T-helper 2 cell treated with Interferon-gamma antibody and Interleukin-4, amounts not matched to agents 5 μg/mL and 100 μg/mL, for 36 hours (primary cell): ENCODE measurements at regions not wholly inside any gene's neighbourhood (a gene's known extent, or its start where the extent isn't known, plus 50 kb on each side); places are given as distances from the start of the nearest gene placed in this dataset.

ENCODE experiments used
- DNase-seq: peaks from one replicate; pipeline ENCODE4 v3.0.0; 2021; ENCODE audit warnings: low spot score
- H3K27ac Mint-ChIP-seq: one replicate; pipeline ENCODE4 v1.8.0; 2021; ENCODE audit warnings: mild to moderate bottlenecking, mixed read lengths
- H3K27me3 Mint-ChIP-seq: one replicate; pipeline ENCODE4 v1.8.0; 2021; ENCODE audit warnings: low read depth, mixed read lengths
- H3K36me3 Mint-ChIP-seq: one replicate; pipeline ENCODE4 v1.8.0; 2021; ENCODE audit warnings: low read depth, mixed read lengths
- H3K4me1 Mint-ChIP-seq: one replicate; pipeline ENCODE4 v1.8.0; 2021; ENCODE audit warnings: low read depth, mixed read lengths
- H3K4me3 Mint-ChIP-seq: one replicate; pipeline ENCODE4 v1.8.0; 2022; ENCODE audit warnings: mild to moderate bottlenecking, moderate library complexity, mixed read lengths
- H3K9me3 Mint-ChIP-seq: one replicate; pipeline ENCODE4 v1.8.0; 2021; ENCODE audit warnings: mixed read lengths

GRCh38 chr10:43866712-43867111 lies 218.0 kb upstream of the ZNF32 start:
- Mint-ChIP-seq H3K36me3 (no peaks in the 10 kb centered on the region), H3K27ac (no peak overlapping the region), H3K9me3 (no peaks in the 10 kb centered on the region), H3K4me1 (no peaks in the 10 kb centered on the region), H3K27me3 (no peaks in the 10 kb centered on the region), H3K4me3 (no peak overlapping the region)
- DNase-seq = no peak

GRCh38 chr10:43865265-43866135 lies 216.8 kb upstream of the ZNF32 start:
- Mint-ChIP-seq H3K4me1 (no peaks in the 10 kb centered on the region), H3K27ac (no peak overlapping the region), H3K27me3 (no peaks in the 10 kb centered on the region), H3K4me3 (no peak overlapping the region), H3K36me3 (no peaks in the 10 kb centered on the region), H3K9me3 (no peaks in the 10 kb centered on the region)
- DNase-seq = no peak

GRCh38 chr10:43864656-43865055 lies 216.0 kb upstream of the ZNF32 start:
- Mint-ChIP-seq H3K27me3 (no peaks in the 10 kb centered on the region), H3K9me3 (no peaks in the 10 kb centered on the region), H3K27ac (no peak overlapping the region), H3K4me1 (no peaks in the 10 kb centered on the region), H3K4me3 (no peak overlapping the region), H3K36me3 (no peaks in the 10 kb centered on the region)
- no peak for DNase-seq

GRCh38 chr10:43863859-43864591 lies 215.3 kb upstream of the ZNF32 start:
- Mint-ChIP-seq H3K4me1 (no peaks in the 10 kb centered on the region), H3K36me3 (no peaks in the 10 kb centered on the region), H3K4me3 (no peak overlapping the region), H3K9me3 (no peaks in the 10 kb centered on the region), H3K27me3 (peaks cover 1% of the 10 kb centered on the region), H3K27ac (no peak overlapping the region)
- no peak for DNase-seq

GRCh38 chr10:43863270-43863669 lies 214.6 kb upstream of the ZNF32 start:
- Mint-ChIP-seq H3K27me3 (peaks cover 2% of the 10 kb centered on the region), H3K9me3 (no peaks in the 10 kb centered on the region), H3K36me3 (no peaks in the 10 kb centered on the region), H3K4me1 (no peaks in the 10 kb centered on the region), H3K4me3 (no peak overlapping the region), H3K27ac (no peak overlapping the region)
- DNase-seq = no peak

GRCh38 chr10:43862756-43863155 lies 214.1 kb upstream of the ZNF32 start:
- no peaks in the 10 kb centered on the region for H3K4me1 Mint-ChIP-seq
- no peaks in the 10 kb centered on the region for H3K36me3 Mint-ChIP-seq
- H3K27ac Mint-ChIP-seq = no peak overlapping the region
- no peak for DNase-seq
- H3K4me3 Mint-ChIP-seq = no peak overlapping the region
- H3K27me3 Mint-ChIP-seq = peaks cover 2% of the 10 kb centered on the region
- H3K9me3 Mint-ChIP-seq = no peaks in the 10 kb centered on the region

GRCh38 chr10:43861966-43862751 lies 213.5 kb upstream of the ZNF32 start:
- Mint-ChIP-seq H3K36me3 (no peaks in the 10 kb centered on the region), H3K27ac (no peak overlapping the region), H3K4me3 (no peak overlapping the region), H3K9me3 (no peaks in the 10 kb centered on the region), H3K27me3 (peaks cover 2% of the 10 kb centered on the region), H3K4me1 (no peaks in the 10 kb centered on the region)
- no peak for DNase-seq

- no peak for DNase-seq
- Mint-ChIP-seq H3K27me3 (peaks cover 2% of the 10 kb centered on the region), H3K4me1 (no peaks in the 10 kb centered on the region), H3K36me3 (no peaks in the 10 kb centered on the region), H3K4me3 (no peak overlapping the region), H3K9me3 (no peaks in the 10 kb centered on the region), H3K27ac (no peak overlapping the region)
These were observed 210.4 kb upstream of the ZNF32 start for GRCh38 chr10:43859016-43859525.

GRCh38 chr10:43857931-43858315 lies 209.2 kb upstream of the ZNF32 start:
- peaks cover 2% of the 10 kb centered on the region for H3K27me3 Mint-ChIP-seq
- no peaks in the 10 kb centered on the region for H3K9me3 Mint-ChIP-seq
- no peaks in the 10 kb centered on the region for H3K4me1 Mint-ChIP-seq
- H3K27ac Mint-ChIP-seq = no peak overlapping the region
- H3K4me3 Mint-ChIP-seq = no peak overlapping the region
- DNase-seq = no peak
- H3K36me3 Mint-ChIP-seq = no peaks in the 10 kb centered on the region

- H3K27ac Mint-ChIP-seq = no peak overlapping the region
- DNase-seq = no peak
- H3K4me3 Mint-ChIP-seq = no peak overlapping the region
- no peaks in the 10 kb centered on the region for H3K9me3 Mint-ChIP-seq
- H3K27me3 Mint-ChIP-seq = peaks cover 2% of the 10 kb centered on the region
- no peaks in the 10 kb centered on the region for H3K4me1 Mint-ChIP-seq
- no peaks in the 10 kb centered on the region for H3K36me3 Mint-ChIP-seq
These were observed 208.7 kb upstream of the ZNF32 start for GRCh38 chr10:43857206-43857930.

- no peak for DNase-seq
- H3K27ac Mint-ChIP-seq = no peak overlapping the region
- H3K9me3 Mint-ChIP-seq = no peaks in the 10 kb centered on the region
- no peak overlapping the region for H3K4me3 Mint-ChIP-seq
- peaks cover 2% of the 10 kb centered on the region for H3K27me3 Mint-ChIP-seq
- H3K36me3 Mint-ChIP-seq = no peaks in the 10 kb centered on the region
- H3K4me1 Mint-ChIP-seq = no peaks in the 10 kb centered on the region
These were observed 207.6 kb upstream of the ZNF32 start for GRCh38 chr10:43856299-43856698.

GRCh38 chr10:43855667-43856210 lies 207.1 kb upstream of the ZNF32 start:
- no peak overlapping the region for H3K4me3 Mint-ChIP-seq
- H3K27ac Mint-ChIP-seq = no peak overlapping the region
- peaks cover 2% of the 10 kb centered on the region for H3K27me3 Mint-ChIP-seq

GRCh38 chr10:43854007-43854406 lies 205.3 kb upstream of the ZNF32 start:
- DNase-seq = no peak
- Mint-ChIP-seq H3K4me1 (no peaks in the 10 kb centered on the region), H3K27me3 (peaks cover under 1% of the 10 kb centered on the region), H3K36me3 (no peaks in the 10 kb centered on the region), H3K9me3 (no peaks in the 10 kb centered on the region), H3K27ac (no peak overlapping the region), H3K4me3 (no peak overlapping the region)

More at GRCh38 chr10:43855667-43856210, 207.1 kb upstream of the ZNF32 start:
- no peak for DNase-seq
- Mint-ChIP-seq H3K9me3 (no peaks in the 10 kb centered on the region), H3K36me3 (no peaks in the 10 kb centered on the region), H3K4me1 (no peaks in the 10 kb centered on the region)
